H1 (cell line): ENCODE measurements at regions not wholly inside any gene's neighbourhood (a gene's known extent, or its start where the extent isn't known, plus 50 kb on each side); places are given as distances from the start of the nearest gene placed in this dataset.

Experiments used
- CHD2 ChIP-seq: IDR thresholded peaks from 2 replicates; pipeline ENCODE4 v1.6.1; 2012; ENCODE audit warnings: low read length, improper control_type of control experiment
- EZH2 ChIP-seq: fragments of 200-600 bp; sonication (generic); IDR thresholded peaks from 2 replicates; pipeline ENCODE4 v1.7.1; 2012; ENCODE audit warnings: low read depth, mild to moderate bottlenecking, moderate library complexity, low read length, inconsistent platforms; ENCODE audit not compliant: severe bottlenecking
- GABPA ChIP-seq: IDR thresholded peaks from 2 replicates; pipeline ENCODE4 v1.6.1; 2011; ENCODE audit warnings: mild to moderate bottlenecking, low read length, moderate library complexity, borderline replicate concordance; ENCODE audit not compliant: insufficient read depth
- GTF2F1 ChIP-seq: IDR thresholded peaks from 2 replicates; pipeline ENCODE4 v1.6.1; 2012; ENCODE audit warnings: low read depth, low read length, improper control_type of control experiment, borderline replicate concordance
- KDM4A ChIP-seq: IDR thresholded peaks from one replicate; pipeline ENCODE4 v1.7.1; 2012; ENCODE audit warnings: low read depth, mild to moderate bottlenecking, moderate library complexity, low read length, inconsistent platforms; ENCODE audit not compliant: severe bottlenecking
- RFX5 ChIP-seq: IDR thresholded peaks from 2 replicates; pipeline ENCODE4 v1.6.1; 2011; ENCODE audit warnings: low read depth, low read length, improper control_type of control experiment, borderline replicate concordance

DNA sequence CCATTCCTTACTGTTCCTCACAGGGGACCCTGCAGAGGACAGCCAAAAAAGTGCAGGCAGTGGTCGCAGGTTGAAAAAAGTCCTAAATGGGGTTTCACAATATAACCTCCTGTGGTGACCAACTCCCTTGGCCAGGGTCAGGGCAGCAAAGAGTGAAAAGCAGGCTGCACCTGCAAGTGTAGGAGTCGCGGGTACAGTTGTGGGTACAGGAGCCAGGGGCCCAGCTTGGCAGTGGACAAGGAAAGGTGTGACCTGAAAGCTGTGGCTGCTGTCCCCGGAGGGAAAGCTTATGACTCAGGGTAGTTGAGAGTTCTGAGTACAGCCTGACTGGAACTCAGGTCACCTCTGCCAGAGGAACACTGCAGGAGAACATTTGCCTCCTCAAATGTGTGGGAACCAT, 1114.1 kb downstream of the ROBO2 start (continued):
- TF ChIP-seq GTF2F1 (no peak), EZH2 (no peak), GABPA (no peak), KDM4A (no peak), RFX5 (no peak), CHD2 (no peak)
